Suprapubic skin (tissue), 4 donors: ENCODE measurements at regions not wholly inside any gene's neighbourhood (a gene's known extent, or its start where the extent isn't known, plus 50 kb on each side); places are given as distances from the start of the nearest gene placed in this dataset.

Experiments
- POLR2A ChIP-seq, 2 donors: fragments of 450-650 bp; IDR thresholded peaks; one replicate each; pipeline ENCODE4 v1.6.1; 2017; ENCODE audit warnings: antibody characterized with exemption in 2 of 2, mild to moderate bottlenecking in 2 of 2, moderate library complexity in 2 of 2
- POLR2AphosphoS5 ChIP-seq, 3 donors: sonication (generic); formaldehyde crosslinking; IDR thresholded peaks; one replicate each; pipeline ENCODE4 v1.6.1; 2017; ENCODE audit warnings: antibody characterized with exemption in 3 of 3
- TF ChIP-seq, protein P1 (sequence below), 2 donors: fragments of 200-600 bp in 1 of 2; fragments of 450-650 bp in 1 of 2; sonication (generic) in 1 of 2; IDR thresholded peaks; one replicate each; pipeline ENCODE4 v1.5.1; 2016 to 2019; ENCODE audit warnings: antibody characterized with exemption in 2 of 2, mild to moderate bottlenecking in 1 of 2, moderate library complexity in 1 of 2

DNA sequence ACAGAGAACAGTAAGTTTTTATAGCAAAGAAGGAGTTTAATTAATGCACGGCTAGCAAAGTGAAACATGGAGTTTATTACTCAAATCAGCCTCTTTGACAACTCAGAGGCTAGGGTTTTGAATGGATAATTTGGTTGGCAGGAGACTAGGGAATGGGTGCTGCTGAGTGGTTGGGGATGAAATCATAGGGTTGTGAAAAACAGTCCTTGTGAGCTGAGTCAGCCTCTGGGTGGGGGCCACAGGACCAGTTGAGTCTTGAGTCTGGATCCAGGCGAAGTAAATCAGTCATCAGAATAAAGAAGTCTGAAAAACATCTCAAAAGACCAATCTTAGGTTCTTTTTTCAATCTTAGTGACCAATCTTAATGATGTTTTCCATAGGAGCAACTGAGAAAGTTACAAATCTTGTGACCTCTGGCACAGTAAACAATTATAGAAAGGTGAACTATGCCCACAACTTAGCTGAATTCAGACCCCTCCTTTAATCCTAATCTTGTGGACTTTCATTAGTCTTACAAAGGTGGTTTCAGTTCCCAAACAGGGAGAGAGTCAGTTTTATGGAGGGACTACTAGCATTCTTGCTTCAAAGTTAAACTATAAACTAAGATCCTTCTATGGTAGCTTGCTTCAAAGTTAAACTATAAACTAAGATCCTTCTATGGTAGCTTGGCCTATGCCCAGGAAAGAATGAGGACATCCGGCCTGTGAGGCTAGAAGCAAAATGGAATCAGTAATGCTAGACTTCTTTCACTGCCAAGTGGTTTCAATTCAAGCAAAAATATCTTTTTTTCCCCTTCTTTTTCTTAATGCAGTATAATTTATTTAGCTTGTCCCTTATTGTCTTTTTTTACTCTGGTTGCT lies 84.5 kb downstream of the AASDHPPT start:
- TF ChIP-seq POLR2A (IDR thresholded peaks at IDR 0.05) (no peak), POLR2AphosphoS5 (IDR thresholded peaks at IDR 0.05) (no peak)
- TF ChIP-seq, protein P1, sequence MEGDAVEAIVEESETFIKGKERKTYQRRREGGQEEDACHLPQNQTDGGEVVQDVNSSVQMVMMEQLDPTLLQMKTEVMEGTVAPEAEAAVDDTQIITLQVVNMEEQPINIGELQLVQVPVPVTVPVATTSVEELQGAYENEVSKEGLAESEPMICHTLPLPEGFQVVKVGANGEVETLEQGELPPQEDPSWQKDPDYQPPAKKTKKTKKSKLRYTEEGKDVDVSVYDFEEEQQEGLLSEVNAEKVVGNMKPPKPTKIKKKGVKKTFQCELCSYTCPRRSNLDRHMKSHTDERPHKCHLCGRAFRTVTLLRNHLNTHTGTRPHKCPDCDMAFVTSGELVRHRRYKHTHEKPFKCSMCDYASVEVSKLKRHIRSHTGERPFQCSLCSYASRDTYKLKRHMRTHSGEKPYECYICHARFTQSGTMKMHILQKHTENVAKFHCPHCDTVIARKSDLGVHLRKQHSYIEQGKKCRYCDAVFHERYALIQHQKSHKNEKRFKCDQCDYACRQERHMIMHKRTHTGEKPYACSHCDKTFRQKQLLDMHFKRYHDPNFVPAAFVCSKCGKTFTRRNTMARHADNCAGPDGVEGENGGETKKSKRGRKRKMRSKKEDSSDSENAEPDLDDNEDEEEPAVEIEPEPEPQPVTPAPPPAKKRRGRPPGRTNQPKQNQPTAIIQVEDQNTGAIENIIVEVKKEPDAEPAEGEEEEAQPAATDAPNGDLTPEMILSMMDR (IDR thresholded peaks at IDR 0.05) = no peak
